ENCODE measurements at regions not wholly inside any gene's neighbourhood (a gene's known extent, or its start where the extent isn't known, plus 50 kb on each side); places are given as distances from the start of the nearest gene placed in this dataset.

GRCh38 chr16:52869243-52869642 lies 183.5 kb downstream of the CHD9NB start:
- DNase-seq (ENCODE audit: extremely low read depth in 1 of 4, low spot score in 3 of 4) (no peak), FAIRE-seq (no peak), ATAC-seq (no peak)
- WGBS (ENCODE audit: insufficient coverage, low coverage, missing lambda C conversion rate): 0% methylated on average over 1 of the region's 1 CpG
- no peaks in the 10 kb centered on the region for H3K36me3 ChIP-seq (ENCODE audit: control insufficient read depth, insufficient read depth, low read length)
- CTCF ChIA-PET (ENCODE audit: low intra/inter-chr PET ratio): no interaction called here
- no peaks in the 10 kb centered on the region for H3K4me1 ChIP-seq (replicated peaks in 1 of 2; ENCODE audit: control insufficient read depth in 2 of 2, insufficient read depth in 2 of 2, low read length in 2 of 2)
- H3K79me2 ChIP-seq (ENCODE audit: control insufficient read depth, insufficient read depth, low read length): no peaks in the 10 kb centered on the region
- no peak overlapping the region for H3K4me2 ChIP-seq (ENCODE audit: insufficient read depth, low read length)
- BruUV-seq (replicated peaks): no TSS peak
- H3K9ac ChIP-seq (ENCODE audit: insufficient read depth in 1 of 2, low read depth in 2 of 2, low read length in 2 of 2): no peak overlapping the region
- no peaks in the 10 kb centered on the region for H3K9me1 ChIP-seq (ENCODE audit: control insufficient read depth, insufficient read depth, low read length)
- H3K4me3 ChIP-seq: no peak overlapping the region
- intact Hi-C loops (cut with micrococcal nuclease): no loop called here
- in situ Hi-C loops (cut with MboI): no loop called here
- H3K9me3 ChIP-seq (replicated peaks; ENCODE audit: control insufficient read depth, insufficient read depth, low read depth, low read length): no peaks in the 10 kb centered on the region; the same call in 1 of the 2 replicates
- H2AFZ ChIP-seq (ENCODE audit: low read depth, low read length): no peak overlapping the region
- no peaks in the 10 kb centered on the region for H3K27me3 ChIP-seq (ENCODE audit: control insufficient read depth in 2 of 2, insufficient read depth in 2 of 2, low read length in 2 of 2)
- no peaks in the 10 kb centered on the region for H4K20me1 ChIP-seq (replicated peaks; ENCODE audit: control insufficient read depth, insufficient read depth, low read length)
- POLR2A ChIA-PET: no interaction called here
- H3K27ac ChIP-seq (ENCODE audit: extremely low read depth, low read depth, low read length): no peak overlapping the region
- no peak for TF ChIP-seq MECOM (CRISPR knock-in tag; IDR thresholded peaks at IDR 0.05)
- no peak for TF ChIP-seq STAT6 (CRISPR knock-in tag; IDR thresholded peaks at IDR 0.05)
- TF ChIP-seq GTF2B (IDR thresholded peaks at IDR 0.05; ENCODE audit: extremely low read depth, insufficient read length): no peak
- TF ChIP-seq CHD7 (IDR thresholded peaks at IDR 0.05; ENCODE audit: low read depth, low read length): no peak
